ENCODE measurements at regions not wholly inside any gene's neighbourhood (a gene's known extent, or its start where the extent isn't known, plus 50 kb on each side); places are given as distances from the start of the nearest gene placed in this dataset.

DNA sequence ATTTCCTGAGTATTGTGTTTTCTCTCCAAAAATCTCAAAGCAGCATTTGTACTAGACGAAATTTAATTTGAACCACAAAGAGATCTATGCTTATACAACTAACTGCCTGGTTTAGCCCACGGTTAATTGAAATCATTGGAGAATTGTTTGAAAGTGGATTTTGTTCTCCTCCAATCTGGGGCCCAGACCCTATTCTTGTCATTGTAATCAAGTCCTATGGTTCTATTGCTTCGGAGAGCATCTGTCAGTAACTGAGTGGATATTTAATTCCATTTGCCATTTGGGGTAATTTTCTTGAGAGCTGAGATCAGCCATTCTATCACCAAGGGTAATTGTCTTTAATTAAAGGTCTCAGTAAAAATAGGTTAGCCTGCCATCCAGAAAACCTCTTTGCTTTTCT is 117.0 kb upstream of the KCNG1 start:
- no TSS peak for BruUV-seq (replicated peaks)
- DNase-seq (ENCODE audit: extremely low read depth in 1 of 4, low spot score in 3 of 4) (no peak), FAIRE-seq (no peak)

More for the DNA sequence above, 117.0 kb upstream of the KCNG1 start:
- ChIA-PET POLR2A (no interaction called here), CTCF (ENCODE audit: low intra/inter-chr PET ratio) (no interaction called here)
- Histone ChIP-seq H4K20me1 (replicated peaks; ENCODE audit: control insufficient read depth, insufficient read depth, low read length) (no peaks in the 10 kb centered on the region), H2AFZ (ENCODE audit: low read depth, low read length) (no peak overlapping the region), H3K27me3 (ENCODE audit: control insufficient read depth in 2 of 2, insufficient read depth in 2 of 2, low read length in 2 of 2) (peaks cover 30 to 32% of the 10 kb centered on the region in 2 experiments; a peak in 4 of 5 replicates), H3K9ac (ENCODE audit: insufficient read depth in 1 of 2, low read depth in 2 of 2, low read length in 2 of 2) (no peak overlapping the region), H3K9me3 (replicated peaks; ENCODE audit: control insufficient read depth, insufficient read depth, low read depth, low read length) (no peaks in the 10 kb centered on the region), H3K79me2 (ENCODE audit: control insufficient read depth, insufficient read depth, low read length) (no peaks in the 10 kb centered on the region), H3K36me3 (ENCODE audit: control insufficient read depth, insufficient read depth, low read length) (no peaks in the 10 kb centered on the region), H3K4me1 (replicated peaks in 1 of 2; ENCODE audit: control insufficient read depth in 2 of 2, insufficient read depth in 2 of 2, low read length in 2 of 2) (no peaks in the 10 kb centered on the region), H3K4me2 (ENCODE audit: insufficient read depth, low read length) (no peak overlapping the region), H3K4me3 (no peak overlapping the region), H3K9me1 (ENCODE audit: control insufficient read depth, insufficient read depth, low read length) (no peaks in the 10 kb centered on the region), H3K27ac (ENCODE audit: extremely low read depth, low read depth, low read length) (no peak overlapping the region)
- WGBS (ENCODE audit: insufficient coverage, low coverage, missing lambda C conversion rate) = 0% methylated on average over 3 of the region's 3 CpGs
- ATAC-seq = no peak
- intact Hi-C loops (cut with micrococcal nuclease) = no loop called here
- in situ Hi-C loops (cut with MboI) = no loop called here
- TF ChIP-seq CBX2 (IDR thresholded peaks at IDR 0.05; ENCODE audit: insufficient read depth, low read length, poor library complexity, severe bottlenecking) (no peak), IFI16 (CRISPR knock-in tag; IDR thresholded peaks at IDR 0.05) (no peak), NFYB (IDR thresholded peaks at IDR 0.05; ENCODE audit: extremely low read depth, insufficient read length) (no peak), NELFE (IDR thresholded peaks at IDR 0.05; ENCODE audit: insufficient read depth, insufficient read length) (no peak), DDX20 (tag; IDR thresholded peaks at IDR 0.05; ENCODE audit: low read depth) (no peak), XRCC5 (IDR thresholded peaks at IDR 0.05; ENCODE audit: low read depth, low read length) (no peak), ZNF12 (CRISPR knock-in tag; IDR thresholded peaks at IDR 0.05) (no peak), CREBBP (IDR thresholded peaks at IDR 0.05; ENCODE audit: low read depth, low read length) (no peak), RBM25 (IDR thresholded peaks at IDR 0.05; ENCODE audit: low read depth, low read length, severe bottlenecking) (no peak), PHF20 (IDR thresholded peaks at IDR 0.05; ENCODE audit: partially characterized antibody) (no peak), ZNF766 (CRISPR knock-in tag; conservative IDR thresholded peaks at IDR 0.05) (no peak), ZNF785 (CRISPR knock-in tag; IDR thresholded peaks at IDR 0.05) (no peak), SETDB1 (IDR thresholded peaks at IDR 0.05; ENCODE audit: low read length) (no peak), SIX5 (IDR thresholded peaks at IDR 0.05; ENCODE audit: borderline replicate concordance in 1 of 2, insufficient read depth in 1 of 2, low read depth in 1 of 2, low read length in 2 of 2) (no peak), EP300 (IDR thresholded peaks at IDR 0.05; ENCODE audit: low read length) (no peak)
- TF ChIP-seq, protein P1, sequence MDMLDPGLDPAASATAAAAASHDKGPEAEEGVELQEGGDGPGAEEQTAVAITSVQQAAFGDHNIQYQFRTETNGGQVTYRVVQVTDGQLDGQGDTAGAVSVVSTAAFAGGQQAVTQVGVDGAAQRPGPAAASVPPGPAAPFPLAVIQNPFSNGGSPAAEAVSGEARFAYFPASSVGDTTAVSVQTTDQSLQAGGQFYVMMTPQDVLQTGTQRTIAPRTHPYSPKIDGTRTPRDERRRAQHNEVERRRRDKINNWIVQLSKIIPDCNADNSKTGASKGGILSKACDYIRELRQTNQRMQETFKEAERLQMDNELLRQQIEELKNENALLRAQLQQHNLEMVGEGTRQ (CRISPR knock-in tag; IDR thresholded peaks at IDR 0.05) = no peak

Data from K562 (cell line).